Smooth muscle cell (in vitro differentiated cells): ENCODE measurements at regions not wholly inside any gene's neighbourhood (a gene's known extent, or its start where the extent isn't known, plus 50 kb on each side); places are given as distances from the start of the nearest gene placed in this dataset.

Source experiments
- DNase-seq: peaks from one replicate; lab custom pipeline; 2025; ENCODE audit not compliant: unreplicated experiment; lab: John Stamatoyannopoulos, UW
- H2AFZ ChIP-seq: fragments of 200-600 bp; sonication (generic); 2 replicates; pipeline ENCODE4 v1.6.0; 2016; ENCODE audit warnings: antibody characterized with exemption, low read depth, mild to moderate bottlenecking
- H3F3A ChIP-seq: fragments of 200-600 bp; sonication (generic); 2 replicates; pipeline ENCODE4 v1.6.0; 2017; ENCODE audit warnings: antibody characterized with exemption, low read depth
- H3K27ac ChIP-seq: fragments of 200-600 bp; sonication (generic); 2 replicates; pipeline ENCODE4 v1.5.1; 2016; ENCODE audit warnings: low read depth, mild to moderate bottlenecking
- H3K27me3 ChIP-seq: fragments of 200-600 bp; sonication (generic); 2 replicates; pipeline ENCODE4 v1.6.1; 2016; ENCODE audit warnings: low read depth, mild to moderate bottlenecking
- H3K36me3 ChIP-seq: fragments of 200-600 bp; sonication (generic); 2 replicates; pipeline ENCODE4 v1.5.1; 2016; ENCODE audit warnings: low read depth
- H3K4me1 ChIP-seq: fragments of 200-600 bp; sonication (generic); 2 replicates; pipeline ENCODE4 v1.5.1; 2016; ENCODE audit warnings: low read depth
- H3K4me2 ChIP-seq: fragments of 200-600 bp; sonication (generic); 2 replicates; pipeline ENCODE4 v1.6.0; 2016; ENCODE audit warnings: mild to moderate bottlenecking
- H3K4me3 ChIP-seq: fragments of 200-600 bp; sonication (generic); 2 replicates; pipeline ENCODE4 v1.5.1; 2016; ENCODE audit warnings: mild to moderate bottlenecking
- H3K79me2 ChIP-seq: fragments of 200-600 bp; sonication (generic); 2 replicates; pipeline ENCODE4 v1.6.0; 2016; ENCODE audit warnings: low read depth, mild to moderate bottlenecking
- H3K9ac ChIP-seq: fragments of 200-600 bp; sonication (generic); 2 replicates; pipeline ENCODE4 v1.6.0; 2016; ENCODE audit warnings: low read depth
- H3K9me3 ChIP-seq: fragments of 200-600 bp; sonication (generic); replicated peaks from 2 replicates; pipeline ENCODE4 v1.5.1; 2016; ENCODE audit warnings: low read depth
- H4K20me1 ChIP-seq: fragments of 200-600 bp; sonication (generic); 2 replicates; pipeline ENCODE4 v1.6.0; 2016; ENCODE audit warnings: low read depth
- CTCF ChIP-seq: fragments of 200-600 bp; sonication (generic); IDR thresholded peaks from 2 replicates; pipeline ENCODE4 v1.5.1; 2017; ENCODE audit warnings: borderline replicate concordance, mild to moderate bottlenecking, antibody characterized with exemption; ENCODE audit not compliant: insufficient read depth, poor library complexity, severe bottlenecking
- WGBS: methylation state at CpG from one replicate; pipeline ENCODE4 v1.1.7; 2016; ENCODE audit warnings: low lambda C conversion rate; 5-methylcytosine and 5-hydroxymethylcytosine counted together

GRCh38 chr2:5285872-5286769 lies 406.1 kb upstream of the SOX11 start:
- H3K4me3 ChIP-seq = no peak overlapping the region
- no peak overlapping the region for H3K4me2 ChIP-seq
- H3K9ac ChIP-seq = no peak overlapping the region
- no peak overlapping the region for H3K27ac ChIP-seq
- no peaks in the 10 kb centered on the region for H4K20me1 ChIP-seq
- DNase-seq = no peak
- H3K36me3 ChIP-seq = no peaks in the 10 kb centered on the region
- H2AFZ ChIP-seq = no peak overlapping the region
- H3F3A ChIP-seq = no peaks in the 10 kb centered on the region
- no peaks in the 10 kb centered on the region for H3K4me1 ChIP-seq
- 77% methylated on average over 8 of the region's 8 CpGs for WGBS
- no peaks in the 10 kb centered on the region for H3K9me3 ChIP-seq
- no peaks in the 10 kb centered on the region for H3K79me2 ChIP-seq
- no peaks in the 10 kb centered on the region for H3K27me3 ChIP-seq
- TF ChIP-seq CTCF = no peak

DNA sequence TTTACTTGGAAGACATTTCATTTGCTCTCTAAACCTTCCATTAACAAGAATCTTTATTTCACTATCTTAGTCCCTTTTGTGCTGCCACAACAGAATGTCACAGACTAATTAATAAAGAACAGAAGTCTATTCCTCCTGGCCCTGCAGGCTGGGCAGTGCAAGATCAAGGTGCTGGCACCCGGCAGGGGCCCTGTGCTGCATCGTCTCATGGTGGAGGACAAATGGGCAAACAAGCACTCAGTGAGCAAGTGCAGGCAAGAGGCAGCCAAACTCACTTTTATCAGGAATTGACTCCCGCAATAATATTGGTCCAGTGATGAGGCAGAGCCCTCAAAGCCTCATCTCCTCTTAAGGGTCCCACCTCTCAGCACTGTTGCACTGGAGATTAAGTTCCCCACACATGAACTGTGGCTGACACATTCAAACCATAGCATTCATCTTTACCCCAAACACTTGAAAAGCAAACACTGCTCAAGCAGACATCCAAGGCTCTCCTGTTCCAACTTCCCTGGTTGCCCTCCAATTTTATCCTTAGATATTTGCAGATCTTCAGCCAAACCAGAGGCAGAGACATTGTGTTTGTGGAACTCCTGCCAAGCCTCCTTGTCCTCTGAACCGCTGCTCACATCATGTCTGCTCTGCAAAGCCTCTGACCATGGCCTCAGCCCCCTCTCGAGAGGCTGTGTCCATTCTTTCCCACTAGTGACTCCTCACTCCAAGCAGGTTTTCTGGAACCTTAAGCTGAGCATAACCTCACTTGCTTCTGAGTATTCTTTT lies 404.4 kb upstream of the SOX11 start:
- H2AFZ ChIP-seq = no peak overlapping the region
- no peak for DNase-seq
- TF ChIP-seq CTCF = no peak
- no peak overlapping the region for H3K27ac ChIP-seq
- no peaks in the 10 kb centered on the region for H3K79me2 ChIP-seq
- H3K27me3 ChIP-seq = no peaks in the 10 kb centered on the region
- no peaks in the 10 kb centered on the region for H4K20me1 ChIP-seq
- no peak overlapping the region for H3K4me3 ChIP-seq
- H3K9ac ChIP-seq = no peak overlapping the region
- no peaks in the 10 kb centered on the region for H3K4me1 ChIP-seq
- no peak overlapping the region for H3K4me2 ChIP-seq
- no peaks in the 10 kb centered on the region for H3K36me3 ChIP-seq
- no peaks in the 10 kb centered on the region for H3F3A ChIP-seq
- H3K9me3 ChIP-seq = no peaks in the 10 kb centered on the region
- 96% methylated on average over 5 of the region's 5 CpGs for WGBS

DNA sequence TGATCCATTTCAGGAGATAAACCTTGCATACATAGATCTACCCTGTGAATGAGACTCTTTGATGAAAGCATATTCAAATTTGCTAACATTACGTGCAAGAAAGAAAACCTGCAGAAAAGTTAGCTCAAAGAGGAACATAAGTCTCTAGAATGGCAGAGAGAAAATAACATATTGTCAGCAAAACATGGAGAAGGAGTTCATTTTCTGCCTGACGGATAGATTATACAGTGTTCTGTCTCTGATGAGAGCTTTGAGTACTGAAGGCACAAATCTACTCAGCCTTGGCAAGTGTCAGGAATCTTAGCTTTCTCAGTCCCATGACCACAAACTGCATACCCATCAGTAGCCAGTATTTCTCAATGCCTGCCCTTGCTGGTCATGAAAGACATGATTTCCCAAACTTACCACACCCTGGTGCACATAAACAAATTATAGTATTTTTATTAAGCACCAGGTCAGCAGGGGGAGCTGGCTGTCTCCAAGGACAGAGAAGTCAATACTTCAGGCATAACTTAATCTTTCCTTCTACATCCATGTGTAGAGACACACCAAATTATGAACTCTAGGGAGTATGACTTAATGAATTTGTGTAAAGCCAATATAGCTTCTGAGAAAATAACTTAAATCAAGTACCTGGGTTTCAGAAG lies 401.2 kb upstream of the SOX11 start:
- WGBS = 35% methylated on average over 2 of the region's 2 CpGs

More for the DNA sequence above, 401.2 kb upstream of the SOX11 start:
- H3K27me3 ChIP-seq = no peaks in the 10 kb centered on the region
- H4K20me1 ChIP-seq = no peaks in the 10 kb centered on the region
- no peak overlapping the region for H3K4me3 ChIP-seq
- no peak for TF ChIP-seq CTCF
- no peaks in the 10 kb centered on the region for H3K36me3 ChIP-seq
- H3K79me2 ChIP-seq = no peaks in the 10 kb centered on the region
- H3K4me1 ChIP-seq = no peaks in the 10 kb centered on the region
- no peak overlapping the region for H2AFZ ChIP-seq
- no peak for DNase-seq
- H3K4me2 ChIP-seq = no peak overlapping the region
- no peak overlapping the region for H3K27ac ChIP-seq
- H3F3A ChIP-seq = no peaks in the 10 kb centered on the region
- no peak overlapping the region for H3K9ac ChIP-seq
- H3K9me3 ChIP-seq = no peaks in the 10 kb centered on the region
